Neutrophil (primary cell): ENCODE measurements at regions not wholly inside any gene's neighbourhood (a gene's known extent, or its start where the extent isn't known, plus 50 kb on each side); places are given as distances from the start of the nearest gene placed in this dataset.

ENCODE experiments used
- H3K27ac ChIP-seq: fragments of 200-600 bp; sonication (generic); 2 replicates; pipeline ENCODE4 v1.5.1; 2016; ENCODE audit warnings: mild to moderate bottlenecking, moderate library complexity
- H3K27me3 ChIP-seq: fragments of 200-600 bp; sonication (generic); 2 replicates; pipeline ENCODE4 v1.6.0; 2016; ENCODE audit warnings: mild to moderate bottlenecking
- H3K36me3 ChIP-seq: fragments of 200-600 bp; sonication (generic); 2 replicates; pipeline ENCODE4 v1.5.1; 2017
- H3K4me1 ChIP-seq, 2 experiments: fragments of 200-600 bp in 1 of 2; sonication (generic) in 1 of 2; 1 replicate in 1 of 2; 2 replicates in 1 of 2; pipeline versions ENCODE4 v1.5.1 to v1.6.1; 2013 to 2016; ENCODE audit warnings: low read depth in 1 of 2, low read length in 1 of 2, mild to moderate bottlenecking in 1 of 2, moderate library complexity in 1 of 2; ENCODE audit not compliant: control insufficient read depth in 1 of 2, insufficient read depth in 1 of 2
- H3K4me3 ChIP-seq, 2 experiments: fragments of 200-600 bp in 1 of 2; sonication (generic) in 1 of 2; 1 replicate in 1 of 2; 2 replicates in 1 of 2; pipeline ENCODE4 v1.5.1; 2013 to 2016; ENCODE audit warnings: low read depth in 1 of 2, low read length in 1 of 2, mild to moderate bottlenecking in 1 of 2, moderate library complexity in 1 of 2
- H3K9me3 ChIP-seq: fragments of 200-600 bp; sonication (generic); 2 replicates; pipeline ENCODE4 v1.5.1; 2016
- TF ChIP-seq, protein P1 (sequence below): fragments of 200-600 bp; sonication (generic); IDR thresholded peaks from 2 replicates; pipeline ENCODE4 v1.5.1; 2016; ENCODE audit warnings: antibody characterized with exemption

DNA sequence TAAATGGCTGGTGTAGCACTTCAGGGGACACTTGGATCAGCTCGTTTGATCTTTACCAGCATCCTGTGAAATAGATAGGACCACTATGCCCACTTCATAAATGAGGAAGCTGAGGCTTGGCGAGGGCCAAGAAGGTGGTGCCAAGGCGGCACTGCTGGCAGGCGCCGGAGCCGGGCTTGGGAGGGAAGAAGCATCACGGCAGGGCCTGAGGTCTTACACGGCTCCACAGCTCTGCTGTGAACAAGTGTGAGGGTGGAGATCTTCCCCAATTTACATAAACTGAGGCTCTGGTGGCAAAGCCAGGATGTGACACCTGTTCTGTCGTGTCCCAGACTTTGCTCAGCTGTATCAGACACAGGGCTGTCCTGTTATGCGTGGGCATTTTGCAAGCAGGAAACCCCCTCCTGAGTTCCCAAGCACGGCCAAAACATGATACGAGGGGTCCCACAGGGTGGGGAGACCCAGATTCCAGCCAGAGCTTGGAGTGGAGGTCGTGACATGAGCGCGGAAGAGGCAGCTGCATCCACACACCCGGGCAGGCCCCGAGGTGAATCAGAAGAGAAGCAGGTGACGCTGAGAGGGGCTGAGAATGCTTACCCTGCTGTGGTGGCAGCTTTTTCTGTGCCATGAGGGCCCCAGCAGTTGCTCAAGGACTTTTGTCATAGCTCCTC, 117.5 kb upstream of the BOD1 start:
- Histone ChIP-seq H3K27ac (no peak overlapping the region), H3K4me3 (no peak overlapping the region), H3K36me3 (no peaks in the 10 kb centered on the region), H3K9me3 (no peaks in the 10 kb centered on the region), H3K4me1 (peaks cover 6% of the 10 kb centered on the region in 2 experiments), H3K27me3 (no peaks in the 10 kb centered on the region)
- TF ChIP-seq, protein P1, sequence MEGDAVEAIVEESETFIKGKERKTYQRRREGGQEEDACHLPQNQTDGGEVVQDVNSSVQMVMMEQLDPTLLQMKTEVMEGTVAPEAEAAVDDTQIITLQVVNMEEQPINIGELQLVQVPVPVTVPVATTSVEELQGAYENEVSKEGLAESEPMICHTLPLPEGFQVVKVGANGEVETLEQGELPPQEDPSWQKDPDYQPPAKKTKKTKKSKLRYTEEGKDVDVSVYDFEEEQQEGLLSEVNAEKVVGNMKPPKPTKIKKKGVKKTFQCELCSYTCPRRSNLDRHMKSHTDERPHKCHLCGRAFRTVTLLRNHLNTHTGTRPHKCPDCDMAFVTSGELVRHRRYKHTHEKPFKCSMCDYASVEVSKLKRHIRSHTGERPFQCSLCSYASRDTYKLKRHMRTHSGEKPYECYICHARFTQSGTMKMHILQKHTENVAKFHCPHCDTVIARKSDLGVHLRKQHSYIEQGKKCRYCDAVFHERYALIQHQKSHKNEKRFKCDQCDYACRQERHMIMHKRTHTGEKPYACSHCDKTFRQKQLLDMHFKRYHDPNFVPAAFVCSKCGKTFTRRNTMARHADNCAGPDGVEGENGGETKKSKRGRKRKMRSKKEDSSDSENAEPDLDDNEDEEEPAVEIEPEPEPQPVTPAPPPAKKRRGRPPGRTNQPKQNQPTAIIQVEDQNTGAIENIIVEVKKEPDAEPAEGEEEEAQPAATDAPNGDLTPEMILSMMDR: no peak

DNA sequence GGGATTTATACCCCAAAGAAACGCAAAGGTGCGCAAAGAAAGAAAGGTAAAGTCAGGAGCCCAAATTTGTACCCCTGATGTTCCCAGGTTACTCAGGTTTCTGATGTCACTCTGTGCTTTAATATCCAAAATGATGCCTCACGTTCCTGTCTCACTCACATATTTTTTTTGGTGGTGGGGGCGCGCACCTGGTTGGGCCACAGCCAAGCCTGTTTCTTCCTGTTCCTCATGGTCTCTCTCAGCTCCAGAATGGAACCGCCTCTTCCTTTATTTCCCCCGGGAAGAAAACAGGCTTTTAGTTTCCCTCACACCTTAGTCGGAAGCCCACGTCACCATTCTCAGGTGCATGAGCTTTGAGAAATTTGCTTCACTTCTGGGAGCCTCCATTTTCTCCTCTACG, 118.3 kb upstream of the BOD1 start:
- peaks cover 6% of the 10 kb centered on the region in 2 experiments for H3K4me1 ChIP-seq
- H3K27ac ChIP-seq: no peak overlapping the region
- no peak overlapping the region for H3K4me3 ChIP-seq
- TF ChIP-seq, protein P1: no peak
- H3K9me3 ChIP-seq: no peaks in the 10 kb centered on the region
- no peaks in the 10 kb centered on the region for H3K27me3 ChIP-seq
- H3K36me3 ChIP-seq: no peaks in the 10 kb centered on the region

DNA sequence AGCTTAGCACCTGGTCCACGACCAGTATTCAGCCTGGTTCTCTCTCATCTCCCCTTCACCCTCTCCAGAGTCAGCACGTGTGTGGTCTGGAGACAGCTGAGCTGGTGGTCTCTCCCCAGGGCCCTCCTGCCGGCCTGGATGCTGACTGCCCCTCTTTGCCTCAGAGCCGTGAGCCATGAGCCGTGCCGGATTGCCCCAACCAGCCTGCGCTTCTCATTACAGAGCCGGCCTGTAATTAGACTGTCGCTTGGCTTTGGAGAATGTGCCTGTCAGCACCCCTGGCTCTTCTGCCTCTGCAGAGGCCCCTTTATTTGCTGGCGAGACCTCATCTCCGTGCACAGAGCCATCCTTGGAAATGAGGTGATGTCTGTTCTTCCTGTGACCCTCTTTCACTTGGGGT, 118.7 kb upstream of the BOD1 start:
- Histone ChIP-seq H3K9me3 (no peaks in the 10 kb centered on the region), H3K4me1 (peaks cover 6% of the 10 kb centered on the region in 2 experiments), H3K36me3 (no peaks in the 10 kb centered on the region), H3K27me3 (no peaks in the 10 kb centered on the region), H3K4me3 (no peak overlapping the region), H3K27ac (no peak overlapping the region)
- TF ChIP-seq, protein P1: no peak

DNA sequence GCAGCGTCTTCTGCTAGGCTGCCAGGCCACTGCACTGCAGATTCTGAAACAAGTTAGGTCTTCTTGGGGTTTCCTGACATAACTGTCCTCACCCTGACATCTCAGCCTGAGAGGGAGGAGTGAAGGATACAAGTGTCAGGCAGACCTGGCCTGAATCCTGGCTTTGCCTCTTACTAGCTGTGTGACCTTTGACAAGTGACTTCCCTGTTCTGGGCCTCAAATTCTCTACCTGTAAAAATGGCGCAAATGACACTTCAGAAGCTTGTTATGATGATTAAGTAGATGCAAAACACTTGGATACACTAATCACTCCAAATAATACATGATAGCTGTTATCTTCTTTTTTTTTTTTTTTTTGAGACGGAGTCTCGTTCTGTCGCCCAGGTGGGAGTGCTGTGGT, 119.2 kb upstream of the BOD1 start:
- TF ChIP-seq, protein P1: no peak
- no peaks in the 10 kb centered on the region for H3K36me3 ChIP-seq
- no peaks in the 10 kb centered on the region for H3K9me3 ChIP-seq
- H3K4me1 ChIP-seq: peaks cover 6% of the 10 kb centered on the region in 2 experiments
- no peak overlapping the region for H3K4me3 ChIP-seq
- H3K27me3 ChIP-seq: no peaks in the 10 kb centered on the region
- no peak overlapping the region for H3K27ac ChIP-seq

DNA sequence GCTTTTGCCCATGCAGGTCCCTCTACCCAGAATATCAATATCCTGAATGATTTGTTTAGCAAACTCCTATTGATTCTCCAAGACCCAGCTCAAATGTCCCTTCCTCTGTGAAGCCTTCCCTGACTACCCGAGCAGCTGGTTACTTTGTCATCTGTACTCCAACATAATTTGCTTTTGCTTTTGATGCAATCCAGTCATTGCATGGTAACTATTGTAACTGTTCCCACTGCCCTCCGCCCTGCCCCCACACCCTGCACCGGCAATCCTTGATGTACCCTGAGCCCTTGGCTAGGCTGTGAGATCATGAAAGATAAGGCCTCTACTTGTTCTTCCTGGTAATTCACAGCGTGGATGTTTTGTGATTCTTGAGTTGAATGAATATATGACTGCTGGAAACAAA, 119.9 kb upstream of the BOD1 start:
- Histone ChIP-seq H3K4me1 (peaks cover 6 to 8% of the 10 kb centered on the region in 2 experiments), H3K27ac (no peak overlapping the region), H3K27me3 (no peaks in the 10 kb centered on the region), H3K9me3 (no peaks in the 10 kb centered on the region), H3K4me3 (no peak overlapping the region), H3K36me3 (no peaks in the 10 kb centered on the region)
- TF ChIP-seq, protein P1: no peak
